ENCODE measurements at regions not wholly inside any gene's neighbourhood (a gene's known extent, or its start where the extent isn't known, plus 50 kb on each side); places are given as distances from the start of the nearest gene placed in this dataset.

- H3K27ac ChIP-seq: no peak overlapping the region
- H3K9me3 ChIP-seq (ENCODE audit: control insufficient read depth, low read length): no peaks in the 10 kb centered on the region
- H3K9ac ChIP-seq: no peak overlapping the region
- no peak for TF ChIP-seq CTCF (IDR thresholded peaks at IDR 0.05)
- H3K36me3 ChIP-seq (ENCODE audit: control insufficient read depth, insufficient read depth, low read length): no peaks in the 10 kb centered on the region
- H3K4me1 ChIP-seq: no peaks in the 10 kb centered on the region
- H2AFZ ChIP-seq: no peak overlapping the region
- no peaks in the 10 kb centered on the region for H3K27me3 ChIP-seq (ENCODE audit: control insufficient read depth, insufficient read depth, low read length)
- no peak overlapping the region for H3K4me2 ChIP-seq (ENCODE audit: low read length)
- no peak overlapping the region for H3K4me3 ChIP-seq (ENCODE audit: low read depth, low read length)
- H3K79me2 ChIP-seq: no peaks in the 10 kb centered on the region
These were observed 300.7 kb upstream of the SATB1 start for GRCh38 chr3:18725668-18726407.

- Histone ChIP-seq H3K27ac (no peak overlapping the region), H3K4me1 (no peaks in the 10 kb centered on the region), H3K79me2 (no peaks in the 10 kb centered on the region), H3K36me3 (ENCODE audit: control insufficient read depth, insufficient read depth, low read length) (no peaks in the 10 kb centered on the region), H3K27me3 (ENCODE audit: control insufficient read depth, insufficient read depth, low read length) (no peaks in the 10 kb centered on the region), H3K9ac (no peak overlapping the region), H3K9me3 (ENCODE audit: control insufficient read depth, low read length) (no peaks in the 10 kb centered on the region), H2AFZ (no peak overlapping the region), H3K4me3 (ENCODE audit: low read depth, low read length) (no peak overlapping the region), H3K4me2 (ENCODE audit: low read length) (no peak overlapping the region)
- no peak for TF ChIP-seq CTCF (IDR thresholded peaks at IDR 0.05)
These were observed 299.3 kb upstream of the SATB1 start for GRCh38 chr3:18724456-18724855.

- Histone ChIP-seq H3K4me2 (ENCODE audit: low read length) (no peak overlapping the region), H3K27me3 (ENCODE audit: control insufficient read depth, insufficient read depth, low read length) (no peaks in the 10 kb centered on the region), H3K79me2 (no peaks in the 10 kb centered on the region), H3K4me3 (ENCODE audit: low read depth, low read length) (no peak overlapping the region), H3K36me3 (ENCODE audit: control insufficient read depth, insufficient read depth, low read length) (no peaks in the 10 kb centered on the region), H3K9ac (no peak overlapping the region), H3K27ac (no peak overlapping the region), H3K4me1 (no peaks in the 10 kb centered on the region), H2AFZ (no peak overlapping the region), H3K9me3 (ENCODE audit: control insufficient read depth, low read length) (no peaks in the 10 kb centered on the region)
- TF ChIP-seq CTCF (IDR thresholded peaks at IDR 0.05): no peak
These were observed 298.2 kb upstream of the SATB1 start for GRCh38 chr3:18723206-18723810.

GRCh38 chr3:18720543-18720942 is 295.4 kb upstream of the SATB1 start:
- no peak overlapping the region for H3K4me2 ChIP-seq (ENCODE audit: low read length)
- no peak overlapping the region for H3K4me3 ChIP-seq (ENCODE audit: low read depth, low read length)
- H3K9me3 ChIP-seq (ENCODE audit: control insufficient read depth, low read length): no peaks in the 10 kb centered on the region
- H3K27me3 ChIP-seq (ENCODE audit: control insufficient read depth, insufficient read depth, low read length): no peaks in the 10 kb centered on the region
- no peak overlapping the region for H3K27ac ChIP-seq
- no peaks in the 10 kb centered on the region for H3K79me2 ChIP-seq
- H3K4me1 ChIP-seq: no peaks in the 10 kb centered on the region
- no peak overlapping the region for H2AFZ ChIP-seq
- no peak for TF ChIP-seq CTCF (IDR thresholded peaks at IDR 0.05)
- no peak overlapping the region for H3K9ac ChIP-seq
- no peaks in the 10 kb centered on the region for H3K36me3 ChIP-seq (ENCODE audit: control insufficient read depth, insufficient read depth, low read length)

GRCh38 chr3:18717598-18717997 is 292.5 kb upstream of the SATB1 start:
- Histone ChIP-seq H3K27me3 (ENCODE audit: control insufficient read depth, insufficient read depth, low read length) (no peaks in the 10 kb centered on the region), H3K4me1 (no peaks in the 10 kb centered on the region), H3K27ac (no peak overlapping the region), H3K79me2 (no peaks in the 10 kb centered on the region), H3K4me3 (ENCODE audit: low read depth, low read length) (no peak overlapping the region), H2AFZ (no peak overlapping the region), H3K4me2 (ENCODE audit: low read length) (no peak overlapping the region), H3K9ac (no peak overlapping the region), H3K36me3 (ENCODE audit: control insufficient read depth, insufficient read depth, low read length) (no peaks in the 10 kb centered on the region), H3K9me3 (ENCODE audit: control insufficient read depth, low read length) (no peaks in the 10 kb centered on the region)
- TF ChIP-seq CTCF (IDR thresholded peaks at IDR 0.05): no peak

Measured in parathyroid adenoma (tissue), 2 donors.